GM08714 (cell line): ENCODE measurements at regions not wholly inside any gene's neighbourhood (a gene's known extent, or its start where the extent isn't known, plus 50 kb on each side); places are given as distances from the start of the nearest gene placed in this dataset.

Experiments used
- H3K4me3 ChIP-seq: fragments of 200-500 bp; sonication (Bioruptor generic); 2 replicates; pipeline ENCODE4 v1.5.1; 2014; ENCODE audit warnings: mild to moderate bottlenecking, low read length, inconsistent platforms
- ZNF274 ChIP-seq: IDR thresholded peaks from 2 replicates; pipeline ENCODE4 v1.6.1; 2012; ENCODE audit warnings: mild to moderate bottlenecking, low read depth, low read length

DNA sequence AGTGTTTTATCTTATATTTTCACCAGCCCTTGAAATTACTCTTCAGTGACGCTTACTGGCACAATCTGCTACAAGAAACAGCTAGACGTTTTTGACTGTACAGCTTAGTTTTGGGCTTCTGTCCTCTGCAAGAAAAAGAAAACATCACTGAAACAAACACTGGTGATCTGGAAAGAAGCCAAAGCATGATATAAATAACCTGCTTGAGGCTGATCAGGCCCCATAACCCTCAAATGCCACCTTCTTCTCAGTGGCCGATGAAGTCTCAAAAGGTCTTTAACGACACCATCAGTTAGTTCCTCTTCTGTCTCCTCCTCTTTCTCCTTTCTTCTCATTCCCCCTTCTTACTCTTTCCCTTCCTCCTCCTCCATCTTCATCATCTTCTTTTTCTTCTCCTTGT is 942.3 kb upstream of the TMEM132C start:
- no peak for TF ChIP-seq ZNF274

DNA sequence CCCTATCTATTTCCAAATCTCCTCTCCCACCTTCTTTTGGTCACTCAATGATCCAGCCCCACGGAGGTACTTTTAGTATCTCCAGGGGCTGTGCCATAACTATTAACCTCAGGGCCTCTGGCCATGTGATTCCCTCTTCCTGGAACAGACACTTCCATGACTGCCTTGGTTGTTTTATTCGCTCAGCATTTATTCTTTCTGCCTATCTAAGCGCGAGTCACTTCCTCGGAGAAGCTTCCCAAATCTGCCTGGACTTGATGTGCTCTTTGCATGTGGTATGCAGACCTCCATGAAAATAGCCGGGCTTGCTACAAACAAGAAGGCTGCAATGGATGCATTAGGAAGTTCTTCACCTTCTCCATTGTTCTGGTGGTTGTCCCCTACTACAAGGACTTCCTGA is 939.0 kb upstream of the TMEM132C start:
- TF ChIP-seq ZNF274, result no peak
- H3K4me3 ChIP-seq, result no peak overlapping the region

More for the DNA sequence above, 942.3 kb upstream of the TMEM132C start:
- H3K4me3 ChIP-seq, result no peak overlapping the region

GRCh38 chr12:127328867-127329266 is 938.1 kb upstream of the TMEM132C start:
- TF ChIP-seq ZNF274, result no peak

DNA sequence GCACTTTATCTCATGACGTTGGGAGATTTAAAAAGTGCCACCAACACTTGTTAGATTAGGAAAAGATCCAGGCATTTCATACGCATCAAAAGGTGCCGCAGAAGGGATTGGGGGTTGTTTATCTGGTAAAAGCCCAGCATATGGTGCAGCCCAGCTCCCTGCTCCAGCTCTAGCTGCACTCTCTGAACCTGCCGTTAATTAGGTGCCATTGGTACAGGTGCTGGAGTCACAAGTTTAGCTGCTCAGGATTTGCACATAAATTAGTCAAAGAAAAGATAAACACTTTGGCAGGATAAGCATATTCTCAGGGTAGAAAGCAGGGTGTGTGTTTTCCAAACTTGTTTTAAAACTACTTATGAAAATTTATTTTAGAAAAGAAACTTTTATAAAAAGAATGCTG is 932.6 kb upstream of the TMEM132C start:
- TF ChIP-seq ZNF274, result no peak

More at GRCh38 chr12:127328867-127329266, 938.1 kb upstream of the TMEM132C start:
- H3K4me3 ChIP-seq, result no peak overlapping the region

DNA sequence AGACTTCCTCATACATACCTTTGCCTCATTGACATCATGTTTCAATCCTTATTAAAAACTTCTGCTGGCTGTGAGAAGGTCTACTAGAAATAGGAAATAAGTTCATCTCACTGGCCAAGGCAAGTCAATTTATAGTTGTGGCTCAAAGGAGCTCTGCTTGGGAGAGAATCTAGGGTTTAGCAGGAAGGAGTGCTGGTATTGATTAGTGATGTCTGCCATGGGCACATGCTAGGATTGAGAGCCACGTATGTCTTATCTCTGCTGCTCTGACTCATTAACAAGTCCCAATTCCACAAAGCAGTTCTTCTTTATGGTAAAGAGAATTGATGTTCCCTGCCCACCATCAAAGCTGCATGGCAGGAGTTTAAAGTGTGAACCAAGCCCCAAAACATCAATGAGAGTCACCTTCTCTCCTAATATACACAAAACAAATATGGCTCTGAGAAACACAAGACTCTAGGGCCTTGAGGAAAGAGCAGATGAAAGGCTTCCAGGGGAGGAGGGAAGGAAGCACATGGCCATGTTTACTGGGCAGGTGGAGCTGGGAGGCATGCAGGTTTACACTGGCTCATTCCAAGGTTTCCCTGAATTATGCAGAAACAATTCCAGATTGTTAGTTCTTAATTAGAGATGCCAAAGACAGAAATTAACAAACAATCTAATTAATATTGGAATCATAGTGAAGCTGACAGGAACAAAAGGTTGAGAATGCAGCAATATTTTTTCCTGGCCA is 931.9 kb upstream of the TMEM132C start:
- TF ChIP-seq ZNF274, result no peak

More for the DNA sequence above, 932.6 kb upstream of the TMEM132C start:
- H3K4me3 ChIP-seq, result no peak overlapping the region

DNA sequence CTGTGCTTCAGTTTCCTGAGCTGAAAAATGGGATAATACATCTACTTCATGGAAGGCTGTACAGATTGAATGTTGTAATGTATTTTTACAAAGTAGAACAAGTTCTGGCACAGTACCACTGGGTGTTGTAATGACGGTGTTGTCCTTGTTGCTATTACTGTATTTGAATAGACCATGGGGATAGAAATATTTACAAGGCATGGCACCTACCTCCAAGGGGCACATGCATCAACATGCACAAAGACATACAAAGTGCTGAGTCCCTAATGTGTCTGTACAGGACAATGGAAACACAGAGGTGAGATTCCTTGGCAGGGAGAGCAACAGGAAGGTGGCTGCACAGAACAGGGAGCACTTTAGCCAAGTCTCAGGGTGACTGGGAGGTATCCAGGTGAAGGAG is 930.6 kb upstream of the TMEM132C start:
- H3K4me3 ChIP-seq, result no peak overlapping the region
- TF ChIP-seq ZNF274, result no peak

More for the DNA sequence above, 931.9 kb upstream of the TMEM132C start:
- no peak overlapping the region for H3K4me3 ChIP-seq

DNA sequence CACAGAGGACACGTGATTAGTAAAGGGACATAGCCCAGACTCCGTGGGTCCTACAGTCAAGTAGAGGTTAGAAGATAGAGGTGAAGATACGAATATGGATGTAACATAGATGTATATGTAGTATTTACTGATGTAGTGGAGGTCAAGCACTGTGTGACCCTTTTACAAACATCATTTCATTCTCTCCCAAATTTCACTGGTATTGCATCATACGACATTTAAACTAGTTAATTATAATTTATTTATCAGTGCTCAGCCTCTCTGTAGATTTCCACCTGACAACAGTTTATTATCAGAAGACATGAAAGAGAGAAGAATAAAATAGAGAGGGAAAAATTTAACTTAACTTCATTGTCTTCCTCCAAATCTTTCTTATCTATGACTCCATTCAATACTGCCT is 927.9 kb upstream of the TMEM132C start:
- no peak overlapping the region for H3K4me3 ChIP-seq
- TF ChIP-seq ZNF274, result no peak

DNA sequence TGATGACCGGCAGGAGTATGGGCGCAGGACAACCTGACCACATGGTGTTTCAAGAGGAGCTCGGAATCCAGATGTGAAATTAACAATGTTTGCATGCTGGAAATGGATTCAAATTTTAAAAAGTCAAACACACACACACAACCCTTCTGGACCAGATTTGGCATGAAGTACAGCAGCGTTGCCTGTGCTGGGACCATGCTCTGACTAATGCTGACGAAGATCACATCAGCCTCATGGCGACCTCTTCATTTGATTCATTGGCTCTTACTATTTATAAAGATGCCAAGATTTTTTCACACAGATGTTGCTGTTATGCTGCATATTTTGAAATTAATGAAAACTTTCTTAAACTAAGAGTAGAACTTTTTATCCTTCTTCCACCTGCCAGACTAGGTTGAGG is 926.6 kb upstream of the TMEM132C start:
- H3K4me3 ChIP-seq, result no peak overlapping the region
- TF ChIP-seq ZNF274, result no peak

DNA sequence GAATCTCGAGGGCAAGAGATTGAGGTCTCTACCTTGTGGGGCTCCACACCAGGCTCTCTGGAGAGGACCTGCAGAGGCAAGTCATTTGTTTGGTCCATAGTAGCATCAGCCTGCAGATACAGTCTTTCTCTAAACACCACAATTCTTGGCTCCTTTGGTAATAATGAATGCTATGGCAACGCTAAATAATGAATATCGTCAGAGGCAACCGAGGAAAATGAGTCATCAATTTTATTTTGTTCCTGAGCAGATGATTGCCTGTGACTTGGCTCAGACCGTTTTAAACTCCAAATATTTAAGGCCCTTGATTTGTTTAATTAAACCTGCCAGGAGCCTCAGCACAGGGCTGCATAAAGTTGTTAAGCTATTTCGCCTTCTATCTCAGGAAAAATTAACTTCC is 924.1 kb upstream of the TMEM132C start:
- TF ChIP-seq ZNF274, result no peak
- H3K4me3 ChIP-seq, result no peak overlapping the region

- TF ChIP-seq ZNF274, result no peak
- H3K4me3 ChIP-seq, result no peak overlapping the region
These were observed 923.0 kb upstream of the TMEM132C start for GRCh38 chr12:127343940-127344339.

GRCh38 chr12:127351481-127352010 is 915.4 kb upstream of the TMEM132C start:
- TF ChIP-seq ZNF274, result no peak
- H3K4me3 ChIP-seq, result no peak overlapping the region

GRCh38 chr12:127355061-127355841 is 911.7 kb upstream of the TMEM132C start:
- no peak overlapping the region for H3K4me3 ChIP-seq
- no peak for TF ChIP-seq ZNF274

- H3K4me3 ChIP-seq, result no peak overlapping the region
- no peak for TF ChIP-seq ZNF274
These were observed 908.1 kb upstream of the TMEM132C start for GRCh38 chr12:127358888-127359287.

GRCh38 chr12:127360580-127360979 is 906.4 kb upstream of the TMEM132C start:
- no peak overlapping the region for H3K4me3 ChIP-seq
- no peak for TF ChIP-seq ZNF274

DNA sequence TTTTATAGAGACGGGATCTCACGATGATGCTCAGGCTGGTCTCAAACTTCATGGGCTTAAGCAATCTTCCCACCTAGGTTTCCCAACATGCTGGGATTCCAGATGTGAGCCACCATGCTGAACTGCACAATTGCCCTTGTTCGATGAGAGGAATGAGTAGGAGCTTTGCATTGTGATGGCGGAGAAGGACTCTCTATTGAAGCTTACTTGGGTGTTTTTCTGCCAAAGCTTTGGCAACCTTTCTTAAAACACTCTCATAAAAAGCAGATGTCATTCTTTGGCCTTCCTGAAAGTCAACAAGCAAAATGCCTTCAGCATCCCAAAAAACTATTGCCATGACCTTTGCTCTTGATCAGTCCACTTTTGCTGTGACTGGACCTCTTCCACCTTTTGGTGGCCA is 904.8 kb upstream of the TMEM132C start:
- no peak for TF ChIP-seq ZNF274
- H3K4me3 ChIP-seq, result no peak overlapping the region

GRCh38 chr12:127363392-127363791 is 903.6 kb upstream of the TMEM132C start:
- no peak overlapping the region for H3K4me3 ChIP-seq
- no peak for TF ChIP-seq ZNF274
